GM12875 (cell line): ENCODE measurements at regions not wholly inside any gene's neighbourhood (a gene's known extent, or its start where the extent isn't known, plus 50 kb on each side); places are given as distances from the start of the nearest gene placed in this dataset.

Experiments
- H3K4me3 ChIP-seq: one replicate; pipeline ENCODE4 v1.5.1; 2011; ENCODE audit warnings: low read depth, low read length, control low read depth
- TF ChIP-seq, protein P1 (sequence below): IDR thresholded peaks from 2 replicates; pipeline ENCODE4 v1.5.1; 2011; ENCODE audit warnings: low read depth, mild to moderate bottlenecking, control low read depth, inconsistent platforms, low read length, moderate library complexity, borderline replicate concordance; ENCODE audit not compliant: insufficient read depth

DNA sequence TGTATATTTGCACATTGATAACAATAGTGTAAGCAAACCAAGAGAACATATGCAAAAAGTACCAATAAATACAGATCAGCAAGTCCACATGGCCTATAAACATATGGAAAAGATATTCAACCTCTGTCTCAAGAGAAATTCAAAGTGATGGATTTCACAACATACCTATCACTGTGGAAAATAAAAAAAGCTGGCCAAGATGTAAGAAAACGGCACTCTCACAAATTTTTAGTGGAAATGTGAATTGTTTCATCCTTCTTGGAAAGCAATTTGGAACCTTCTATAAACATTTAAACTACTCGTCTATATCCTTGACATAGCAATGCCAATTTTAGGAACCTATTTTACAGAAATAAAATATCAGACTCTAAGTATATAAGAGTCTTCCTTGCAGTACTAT is 559.8 kb downstream of the QKI start:
- no peak overlapping the region for H3K4me3 ChIP-seq
- TF ChIP-seq, protein P1, sequence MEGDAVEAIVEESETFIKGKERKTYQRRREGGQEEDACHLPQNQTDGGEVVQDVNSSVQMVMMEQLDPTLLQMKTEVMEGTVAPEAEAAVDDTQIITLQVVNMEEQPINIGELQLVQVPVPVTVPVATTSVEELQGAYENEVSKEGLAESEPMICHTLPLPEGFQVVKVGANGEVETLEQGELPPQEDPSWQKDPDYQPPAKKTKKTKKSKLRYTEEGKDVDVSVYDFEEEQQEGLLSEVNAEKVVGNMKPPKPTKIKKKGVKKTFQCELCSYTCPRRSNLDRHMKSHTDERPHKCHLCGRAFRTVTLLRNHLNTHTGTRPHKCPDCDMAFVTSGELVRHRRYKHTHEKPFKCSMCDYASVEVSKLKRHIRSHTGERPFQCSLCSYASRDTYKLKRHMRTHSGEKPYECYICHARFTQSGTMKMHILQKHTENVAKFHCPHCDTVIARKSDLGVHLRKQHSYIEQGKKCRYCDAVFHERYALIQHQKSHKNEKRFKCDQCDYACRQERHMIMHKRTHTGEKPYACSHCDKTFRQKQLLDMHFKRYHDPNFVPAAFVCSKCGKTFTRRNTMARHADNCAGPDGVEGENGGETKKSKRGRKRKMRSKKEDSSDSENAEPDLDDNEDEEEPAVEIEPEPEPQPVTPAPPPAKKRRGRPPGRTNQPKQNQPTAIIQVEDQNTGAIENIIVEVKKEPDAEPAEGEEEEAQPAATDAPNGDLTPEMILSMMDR = no peak

DNA sequence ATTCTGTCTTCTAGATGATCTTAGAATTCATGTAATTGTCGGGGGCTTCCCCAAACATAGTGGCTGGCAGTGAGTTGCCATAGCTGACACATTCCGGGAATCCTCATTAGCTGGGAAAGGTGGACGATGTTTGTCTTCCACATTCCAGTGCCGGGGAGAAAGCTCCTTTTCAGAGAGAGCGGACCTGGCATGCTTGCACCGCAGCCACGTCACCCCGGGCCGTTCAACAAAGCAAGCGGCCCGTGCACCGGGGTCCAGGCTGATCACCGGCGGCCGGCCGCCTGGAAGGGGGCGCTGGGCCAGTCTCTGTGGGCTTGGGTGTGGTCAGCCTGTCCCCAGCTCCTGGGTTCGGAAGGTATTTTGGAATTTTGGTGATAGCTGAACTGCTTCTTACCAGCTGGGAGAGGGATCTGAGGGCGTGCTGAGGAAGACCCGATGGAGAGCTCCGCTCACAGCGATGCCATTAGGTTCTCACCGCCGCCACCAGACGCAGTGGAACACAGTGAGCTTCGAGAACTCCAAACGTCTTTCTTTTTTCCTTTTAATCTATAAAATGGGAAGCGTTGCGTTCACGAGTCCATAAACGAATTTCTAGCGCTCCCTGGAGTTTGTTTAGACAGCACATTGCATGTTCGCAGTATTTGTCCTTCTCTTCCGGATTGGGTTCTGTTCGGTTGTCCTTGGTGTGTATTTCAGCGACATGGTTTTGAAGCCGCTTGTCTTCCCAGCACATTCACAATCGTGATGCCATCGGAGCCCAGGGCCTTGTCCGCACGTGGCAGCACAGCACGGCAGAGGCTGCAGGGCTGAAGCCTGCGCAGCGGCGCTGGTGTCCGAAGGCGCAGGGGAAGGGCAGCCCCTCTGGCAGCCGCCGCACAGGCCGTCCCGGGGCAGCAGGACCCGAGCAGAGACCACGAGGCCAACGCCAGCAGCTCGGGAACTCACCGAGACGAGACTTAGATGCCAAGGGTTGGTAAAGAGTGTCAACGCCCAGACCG is 557.6 kb downstream of the QKI start:
- TF ChIP-seq, protein P1 = no peak
- no peak overlapping the region for H3K4me3 ChIP-seq

DNA sequence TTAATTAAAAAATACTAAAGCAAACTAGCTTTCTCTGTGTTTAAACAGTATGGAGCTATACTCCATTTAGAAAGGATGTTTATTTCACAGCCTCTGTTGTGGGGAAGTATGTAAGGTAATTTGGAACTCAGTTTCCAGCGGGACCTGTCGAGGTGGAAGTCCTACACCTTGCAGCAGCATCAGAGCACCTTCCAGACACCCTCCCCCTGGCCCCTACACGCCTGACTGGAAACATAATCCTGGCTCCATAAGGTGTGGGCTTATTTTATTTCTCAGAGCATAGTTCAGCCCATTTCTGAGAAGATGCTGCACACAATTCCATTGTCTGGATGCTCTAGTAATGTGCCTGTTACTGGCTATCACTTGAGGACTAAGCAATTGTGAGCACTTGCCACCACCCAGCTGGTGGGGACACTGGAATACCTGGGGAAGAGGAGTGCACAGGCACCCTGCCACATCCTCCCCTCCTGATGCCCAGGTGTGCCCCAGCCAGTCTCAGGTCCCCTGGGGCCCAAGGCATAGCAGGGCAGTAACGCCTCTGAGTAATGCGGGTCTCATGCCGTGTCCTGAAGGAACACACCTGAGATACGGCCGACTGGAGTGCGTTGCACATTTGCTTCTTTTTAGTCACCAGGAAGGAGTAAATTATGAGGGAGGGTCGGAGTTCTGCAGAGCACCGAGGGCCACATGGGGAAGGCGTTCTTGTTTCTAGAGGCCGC is 556.5 kb downstream of the QKI start:
- TF ChIP-seq, protein P1 = no peak
- H3K4me3 ChIP-seq = no peak overlapping the region

DNA sequence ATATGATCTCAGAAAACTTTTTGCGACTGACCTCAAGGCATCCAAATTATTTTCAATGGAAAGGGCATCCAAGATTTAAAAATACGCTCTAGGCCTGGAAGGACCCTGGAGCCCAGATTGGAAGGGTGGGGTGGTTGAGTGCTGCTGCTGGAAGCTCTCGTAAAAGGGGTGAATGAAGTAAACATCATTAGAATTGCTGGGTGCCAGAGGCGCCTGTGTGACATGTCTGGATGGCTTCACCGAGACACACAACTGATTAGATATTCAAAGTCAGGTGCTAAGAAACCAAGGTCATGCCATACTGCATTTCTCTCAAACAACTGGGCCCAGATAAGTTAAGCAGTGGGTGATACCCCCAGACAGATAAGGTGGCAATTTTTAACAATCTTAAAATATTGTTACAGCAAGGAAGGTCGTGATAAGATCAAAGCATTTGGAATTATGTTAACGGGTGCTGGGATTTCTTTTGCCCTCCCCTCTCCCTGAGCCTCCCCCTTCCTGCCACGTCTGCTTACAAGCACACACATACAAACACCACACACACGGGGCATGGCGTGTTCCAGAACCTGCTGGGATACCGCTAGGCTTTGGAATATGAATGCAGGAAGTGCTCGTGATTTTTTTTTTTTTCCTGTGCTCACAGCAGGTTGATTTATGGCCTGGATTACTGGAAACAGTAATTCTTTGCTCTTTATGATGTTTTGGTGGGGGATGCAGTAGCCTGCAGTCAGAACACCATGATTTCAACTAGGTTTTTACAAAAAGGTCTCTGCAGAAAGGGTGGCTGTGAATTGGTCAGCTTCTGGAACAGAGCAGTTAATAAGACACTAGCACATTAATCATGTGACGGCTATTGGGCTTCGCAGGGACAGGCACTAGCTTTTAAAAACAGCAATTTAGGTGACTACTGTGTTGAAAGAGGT is 551.2 kb downstream of the QKI start:
- TF ChIP-seq, protein P1 = no peak
- no peak overlapping the region for H3K4me3 ChIP-seq

DNA sequence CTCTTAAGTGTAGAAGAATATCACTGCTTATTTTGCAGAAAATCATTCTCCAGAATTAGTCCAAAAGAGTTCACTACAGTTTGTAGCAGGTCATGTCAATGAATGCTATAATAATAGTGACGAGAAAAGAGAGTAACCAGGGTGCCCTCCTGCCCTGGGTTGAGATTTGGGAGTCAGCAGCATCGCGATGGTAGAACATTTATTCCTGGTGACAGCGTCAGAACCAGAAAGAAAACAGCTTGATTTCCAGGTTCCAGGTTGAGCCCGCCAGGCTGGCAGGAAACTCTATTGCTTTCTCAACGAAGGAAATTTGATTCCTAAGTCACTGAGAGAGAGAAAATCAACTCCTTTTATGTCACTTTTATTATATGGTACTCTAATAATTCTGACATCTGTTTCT is 550.3 kb downstream of the QKI start:
- TF ChIP-seq, protein P1 = no peak

DNA sequence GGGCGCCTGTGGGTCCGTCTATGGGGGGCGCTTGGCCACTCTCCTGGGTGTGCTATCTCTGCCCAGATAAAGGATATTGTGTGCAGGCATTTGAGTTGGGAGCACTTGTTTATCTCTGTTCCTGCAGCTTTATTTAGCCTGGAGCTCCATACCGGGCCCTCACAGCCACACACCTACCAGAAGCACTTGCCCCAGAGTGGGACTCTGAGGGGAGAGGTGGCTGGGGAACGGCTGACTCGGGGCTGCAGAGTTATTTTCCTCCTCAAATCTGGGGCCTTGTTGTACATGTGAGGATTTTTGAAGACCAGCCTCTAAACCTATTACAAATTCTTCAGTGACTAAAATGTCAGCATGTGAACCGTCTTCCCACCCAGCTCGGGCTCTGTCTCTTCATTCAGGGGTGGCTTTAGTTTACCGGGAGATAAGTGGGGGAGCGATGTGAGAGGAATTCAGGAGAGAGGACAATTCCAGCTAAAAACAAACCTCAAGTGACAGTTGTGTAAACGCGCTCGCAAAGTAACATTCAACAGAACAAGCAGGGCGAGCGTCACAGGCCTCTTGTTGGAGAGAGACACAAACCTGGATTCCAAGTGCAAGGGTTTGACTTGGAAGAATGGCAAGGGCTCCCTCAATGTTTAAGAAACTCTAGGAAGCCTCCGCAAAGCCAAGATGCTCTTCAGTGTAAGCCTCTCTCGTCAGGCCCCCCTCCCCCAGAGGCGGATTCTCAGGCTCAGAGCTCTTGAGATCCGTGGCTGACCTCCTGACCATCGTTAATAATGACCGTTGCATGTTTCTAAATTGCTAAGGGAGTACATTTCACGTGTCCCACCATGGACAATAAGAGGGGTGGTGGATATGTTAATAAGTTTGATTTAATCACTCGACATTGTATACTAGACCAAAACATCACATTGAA is 548.9 kb downstream of the QKI start:
- H3K4me3 ChIP-seq = no peak overlapping the region
- TF ChIP-seq, protein P1 = no peak

More for the DNA sequence above, 550.3 kb downstream of the QKI start:
- H3K4me3 ChIP-seq = no peak overlapping the region
